ENCODE measurements at regions not wholly inside any gene's neighbourhood (a gene's known extent, or its start where the extent isn't known, plus 50 kb on each side); places are given as distances from the start of the nearest gene placed in this dataset.

DNA sequence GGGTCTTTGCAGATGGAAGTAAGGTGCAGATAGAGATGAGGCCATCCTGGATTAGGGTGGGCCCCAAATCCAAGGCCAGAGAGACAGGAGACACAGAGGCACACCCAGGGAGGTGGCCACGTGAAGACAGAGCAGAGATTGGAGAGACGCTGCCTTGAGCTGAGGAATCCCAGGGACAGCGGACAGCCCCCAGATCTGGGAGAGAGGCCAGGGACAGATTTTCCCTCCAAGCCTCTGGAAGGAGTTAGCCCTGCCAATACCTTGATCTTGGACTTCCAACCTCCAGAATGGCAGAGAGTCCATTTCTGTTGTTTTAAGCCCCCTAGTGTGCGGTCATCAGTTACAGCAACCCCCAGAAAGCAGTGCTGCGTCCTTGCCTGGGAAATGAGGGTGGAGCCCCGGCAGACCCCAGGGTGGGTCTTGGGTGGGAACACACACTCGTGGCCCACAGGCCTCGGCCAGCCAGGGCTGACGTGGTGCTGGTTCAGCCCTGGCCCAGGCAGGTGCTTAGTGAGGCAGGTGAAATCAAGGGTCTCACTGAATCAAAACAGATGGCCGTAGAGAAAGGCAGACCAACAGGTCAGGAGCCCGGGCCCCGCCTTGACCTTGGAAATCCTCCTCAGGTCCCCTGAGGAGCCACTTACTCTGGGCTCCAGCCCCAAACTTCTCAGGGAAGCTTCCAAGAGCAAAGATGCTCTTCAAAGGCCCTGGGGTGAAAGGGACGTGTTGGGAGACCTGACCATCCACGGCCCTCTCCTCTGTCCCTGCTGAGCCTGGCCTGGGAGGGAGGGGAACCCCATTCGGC is 169.3 kb downstream of the RBFOX3 start:
- ChIA-PET POLR2A (no interaction called here), CTCF (no interaction called here)
- Histone ChIP-seq H3K79me2 (ENCODE audit: control insufficient read depth, insufficient read depth, low read length) (no peaks in the 10 kb centered on the region), H2AFZ (ENCODE audit: low read depth, low read length) (no peak overlapping the region), H3K4me2 (ENCODE audit: insufficient read depth, low read length) (no peak overlapping the region), H4K20me1 (replicated peaks; ENCODE audit: control insufficient read depth, extremely low read depth, insufficient read depth, low read length) (no peaks in the 10 kb centered on the region), H3K9me1 (replicated peaks; ENCODE audit: control insufficient read depth, extremely low read depth, insufficient read depth, low read length) (no peaks in the 10 kb centered on the region), H3K9ac (replicated peaks; ENCODE audit: extremely low read depth, insufficient read depth, low read length) (no peak overlapping the region), H3K36me3 (ENCODE audit: control insufficient read depth in 2 of 2, extremely low read depth in 1 of 2, insufficient read depth in 2 of 2, low read length in 2 of 2) (no peaks in the 10 kb centered on the region), H3K27ac (ENCODE audit: insufficient read depth, low read depth, low read length) (no peak overlapping the region), H3K4me3 (replicated peaks in 1 of 3; ENCODE audit: insufficient read depth in 1 of 3, low read depth in 1 of 3, low read length in 3 of 3) (no peak overlapping the region), H3K9me3 (replicated peaks; ENCODE audit: control insufficient read depth, insufficient read depth, low read length) (no peaks in the 10 kb centered on the region), H3K4me1 (ENCODE audit: control insufficient read depth, extremely low read depth, insufficient read depth, low read length) (no peaks in the 10 kb centered on the region), H3K27me3 (ENCODE audit: control insufficient read depth in 2 of 2, insufficient read depth in 2 of 2, low read length in 2 of 2) (no peaks in the 10 kb centered on the region)
- DNase-seq (ENCODE audit: low read depth, low spot score) (no peak), FAIRE-seq (no peak)
- intact Hi-C loops (cut with micrococcal nuclease) (no loop called here), dilution Hi-C loops (cut with MboI; ENCODE audit: extremely low pct_ligation_motif_present, low sequenced_read_pairs) (no loop called here)
- TF ChIP-seq EZH2 (IDR thresholded peaks at IDR 0.05; ENCODE audit: borderline replicate concordance, low read depth, low read length, severe bottlenecking) = no peak
- TF ChIP-seq MYC (IDR thresholded peaks at IDR 0.05; ENCODE audit: low read depth, low read length) = no peak
- TF ChIP-seq JUN (IDR thresholded peaks at IDR 0.05; ENCODE audit: borderline replicate concordance, insufficient read depth, insufficient read length, low read depth) = no peak
- TF ChIP-seq, protein P1, sequence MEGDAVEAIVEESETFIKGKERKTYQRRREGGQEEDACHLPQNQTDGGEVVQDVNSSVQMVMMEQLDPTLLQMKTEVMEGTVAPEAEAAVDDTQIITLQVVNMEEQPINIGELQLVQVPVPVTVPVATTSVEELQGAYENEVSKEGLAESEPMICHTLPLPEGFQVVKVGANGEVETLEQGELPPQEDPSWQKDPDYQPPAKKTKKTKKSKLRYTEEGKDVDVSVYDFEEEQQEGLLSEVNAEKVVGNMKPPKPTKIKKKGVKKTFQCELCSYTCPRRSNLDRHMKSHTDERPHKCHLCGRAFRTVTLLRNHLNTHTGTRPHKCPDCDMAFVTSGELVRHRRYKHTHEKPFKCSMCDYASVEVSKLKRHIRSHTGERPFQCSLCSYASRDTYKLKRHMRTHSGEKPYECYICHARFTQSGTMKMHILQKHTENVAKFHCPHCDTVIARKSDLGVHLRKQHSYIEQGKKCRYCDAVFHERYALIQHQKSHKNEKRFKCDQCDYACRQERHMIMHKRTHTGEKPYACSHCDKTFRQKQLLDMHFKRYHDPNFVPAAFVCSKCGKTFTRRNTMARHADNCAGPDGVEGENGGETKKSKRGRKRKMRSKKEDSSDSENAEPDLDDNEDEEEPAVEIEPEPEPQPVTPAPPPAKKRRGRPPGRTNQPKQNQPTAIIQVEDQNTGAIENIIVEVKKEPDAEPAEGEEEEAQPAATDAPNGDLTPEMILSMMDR (IDR thresholded peaks at IDR 0.05; ENCODE audit: extremely low read depth in 1 of 2, insufficient read depth in 1 of 2, low read depth in 1 of 2, low read length in 2 of 2) = no peak
- no peak for TF ChIP-seq POLR2AphosphoS5 (IDR thresholded peaks at IDR 0.05; ENCODE audit: insufficient read depth, low read depth, low read length)
- no peak for TF ChIP-seq FOS (IDR thresholded peaks at IDR 0.05; ENCODE audit: borderline replicate concordance, insufficient read depth, low read length)
- TF ChIP-seq GATA2 (IDR thresholded peaks at IDR 0.05; ENCODE audit: insufficient read depth, insufficient read length, low read depth, low read length) = no peak
- BruUV-seq (replicated peaks) = no TSS peak
